GM10847 (cell line): ENCODE measurements at regions not wholly inside any gene's neighbourhood (a gene's known extent, or its start where the extent isn't known, plus 50 kb on each side); places are given as distances from the start of the nearest gene placed in this dataset.

ENCODE experiments used
- POLR2A ChIP-seq: IDR thresholded peaks from 2 replicates; pipeline ENCODE4 v1.6.1; 2011; ENCODE audit not compliant: insufficient read length; ENCODE audit errors: extremely low read depth

DNA sequence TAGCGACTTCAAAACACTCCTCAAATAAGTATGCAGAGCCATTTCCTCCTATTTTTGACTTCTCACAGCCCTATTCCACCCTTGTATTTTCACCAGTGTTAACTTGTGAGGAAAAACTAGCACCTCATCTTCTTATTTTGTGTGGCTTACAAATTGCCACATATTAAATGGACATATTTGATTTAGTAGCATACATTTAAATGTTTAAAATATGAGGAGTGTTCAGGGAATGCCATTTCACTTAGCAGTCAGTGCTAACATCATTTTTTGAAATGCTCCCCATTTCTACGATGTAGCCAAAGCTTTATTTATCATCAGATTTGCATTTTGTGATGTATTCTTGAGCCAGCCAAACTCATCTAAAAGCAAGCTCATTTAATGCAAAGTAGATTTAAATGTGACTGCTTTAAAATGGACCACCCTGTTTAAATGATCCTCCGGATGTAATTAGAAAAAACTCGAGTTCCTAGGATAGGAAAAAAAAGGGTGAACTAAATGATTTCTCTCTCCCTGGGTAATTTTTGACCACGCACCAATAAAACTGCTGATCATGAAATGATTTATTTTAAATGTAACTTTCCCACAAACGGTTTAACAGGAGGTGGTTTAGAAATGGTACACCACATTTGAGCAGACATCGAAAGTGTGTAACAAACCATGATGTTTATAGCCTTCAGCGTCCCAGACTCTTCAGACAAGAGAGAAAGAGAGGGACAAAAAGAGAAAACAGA is 172.6 kb downstream of the CD83 start:
- no peak for TF ChIP-seq POLR2A

DNA sequence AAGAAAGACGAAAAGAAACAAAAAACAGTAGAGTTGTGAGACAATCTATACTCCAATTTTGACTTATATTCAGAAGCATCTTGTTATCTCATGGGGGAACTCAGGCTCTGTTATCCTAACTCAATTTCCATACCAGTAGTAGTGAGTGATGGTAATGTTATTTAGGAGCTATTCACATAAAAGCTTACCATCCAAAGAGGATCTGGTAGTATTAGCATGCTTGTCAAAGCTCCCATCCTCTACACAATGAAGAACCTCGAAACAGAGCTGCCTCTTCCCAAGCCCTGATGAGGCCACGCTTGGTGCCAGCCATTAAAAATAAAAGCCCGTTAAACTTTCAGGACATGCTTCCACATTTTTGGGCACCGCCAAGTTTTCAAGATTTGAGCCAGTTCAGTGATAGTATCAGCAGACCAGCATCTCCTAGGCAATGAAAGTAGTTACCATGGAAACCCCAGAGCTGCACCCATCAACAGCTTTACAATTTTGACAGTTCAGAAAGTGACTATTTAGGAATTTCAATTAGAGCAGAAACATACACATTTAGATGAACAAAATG is 173.3 kb downstream of the CD83 start:
- no peak for TF ChIP-seq POLR2A

DNA sequence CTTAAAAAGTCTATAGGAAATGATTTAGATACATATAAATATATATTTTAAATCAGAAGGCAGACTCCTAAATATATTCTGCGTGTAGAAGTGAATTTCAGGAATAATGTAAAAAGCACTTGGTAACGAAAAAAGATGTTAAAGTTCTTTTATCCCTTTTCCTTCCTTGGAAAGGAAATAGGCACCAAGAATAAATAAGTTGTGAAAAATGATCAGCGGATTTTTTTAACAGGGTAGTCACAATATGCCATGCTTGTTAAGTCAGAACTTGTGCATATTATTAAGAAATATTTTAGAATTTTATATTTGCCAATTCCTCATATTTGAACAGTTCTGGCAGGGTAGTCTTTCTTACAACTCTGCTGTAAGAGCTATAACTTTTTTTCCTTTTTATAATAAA is 173.8 kb downstream of the CD83 start:
- TF ChIP-seq POLR2A, result no peak

DNA sequence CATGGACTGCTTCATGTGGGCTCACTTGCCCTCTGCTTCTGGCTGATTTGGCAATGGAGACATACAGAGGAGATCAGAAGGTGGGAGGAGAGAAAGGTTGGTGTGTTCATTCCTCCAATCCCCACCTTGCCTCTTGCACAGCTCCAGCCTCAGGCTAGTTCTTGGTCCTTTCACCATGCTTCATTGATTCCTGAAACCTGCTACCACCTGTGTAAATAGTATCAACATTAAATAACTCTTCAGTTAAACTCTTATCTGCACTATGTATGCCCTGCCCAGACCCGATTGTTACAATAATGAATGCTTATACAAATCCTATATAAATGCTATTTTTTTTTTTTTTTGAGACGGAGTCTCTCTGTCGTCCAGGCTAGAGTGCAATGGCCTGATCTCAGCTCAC is 174.5 kb downstream of the CD83 start:
- TF ChIP-seq POLR2A, result no peak

DNA sequence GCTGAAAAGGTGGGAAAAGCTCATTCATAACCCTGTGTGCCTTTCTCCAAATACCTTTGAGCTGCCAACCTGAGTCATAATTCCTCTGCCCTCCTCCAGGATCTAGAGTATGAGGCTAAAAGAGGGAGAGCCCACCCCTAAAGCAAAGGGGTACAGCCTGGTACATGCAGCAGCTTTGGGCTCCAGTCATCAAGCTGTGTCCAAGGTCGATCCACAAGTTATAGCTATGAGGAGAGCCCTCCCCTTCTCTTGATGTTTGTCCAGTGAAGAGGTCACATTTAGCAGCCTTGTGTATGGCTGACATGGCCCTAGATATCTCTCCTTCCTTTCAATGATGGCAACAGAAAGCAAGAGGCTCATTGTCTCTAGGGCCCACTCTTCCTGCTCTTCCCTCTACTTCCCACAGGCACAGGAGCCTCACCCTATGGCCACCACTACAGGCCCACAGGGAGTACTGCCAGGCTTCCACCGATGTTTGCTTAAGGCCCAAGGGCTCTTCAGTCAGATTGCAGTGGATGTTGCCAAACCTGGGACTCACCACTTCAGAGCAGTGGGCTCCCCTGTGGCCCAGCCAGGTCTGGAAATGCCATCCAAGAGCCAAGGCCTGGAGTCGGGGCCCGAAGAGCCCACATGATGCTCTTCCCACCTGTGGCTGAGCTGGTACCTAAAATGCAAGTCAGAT is 176.8 kb downstream of the CD83 start:
- no peak for TF ChIP-seq POLR2A

DNA sequence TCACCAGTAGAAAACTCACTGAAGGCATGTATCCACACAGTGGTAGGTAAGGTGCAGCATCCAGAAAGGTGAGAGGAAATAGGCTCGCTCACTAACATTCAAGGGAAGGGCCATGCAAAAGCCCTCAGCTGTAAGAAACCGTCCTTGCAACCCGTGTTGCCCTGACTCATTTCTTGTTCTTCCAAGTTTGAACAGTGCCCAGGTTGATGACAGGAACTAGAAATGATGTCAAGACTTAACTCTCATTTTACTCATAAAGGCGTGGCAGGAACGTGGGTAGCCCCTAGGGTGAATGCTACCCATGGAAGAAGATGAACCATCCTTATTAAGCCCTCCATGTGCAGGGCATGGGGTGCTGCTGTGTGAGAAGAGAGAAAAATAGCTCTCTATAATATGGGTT is 187.6 kb downstream of the CD83 start:
- no peak for TF ChIP-seq POLR2A

DNA sequence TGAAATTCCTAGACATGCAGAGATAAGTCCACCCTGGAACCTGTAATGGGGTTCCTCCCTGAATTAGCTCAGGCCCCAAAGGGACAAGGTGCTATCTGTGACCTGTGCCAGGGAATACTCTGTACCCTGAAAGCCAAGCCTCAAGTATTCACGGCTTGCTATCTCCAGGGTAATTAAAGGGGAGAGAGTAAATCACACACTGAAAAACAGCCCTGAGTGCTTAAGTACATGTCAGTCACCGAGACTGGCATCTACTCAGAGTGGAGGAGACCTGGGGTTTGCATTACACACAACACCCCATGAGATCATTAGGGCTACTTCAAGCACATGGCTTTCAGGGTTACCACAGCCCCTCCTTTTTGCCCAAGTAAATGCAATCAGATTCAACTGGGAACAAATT is 188.1 kb downstream of the CD83 start:
- TF ChIP-seq POLR2A, result no peak

DNA sequence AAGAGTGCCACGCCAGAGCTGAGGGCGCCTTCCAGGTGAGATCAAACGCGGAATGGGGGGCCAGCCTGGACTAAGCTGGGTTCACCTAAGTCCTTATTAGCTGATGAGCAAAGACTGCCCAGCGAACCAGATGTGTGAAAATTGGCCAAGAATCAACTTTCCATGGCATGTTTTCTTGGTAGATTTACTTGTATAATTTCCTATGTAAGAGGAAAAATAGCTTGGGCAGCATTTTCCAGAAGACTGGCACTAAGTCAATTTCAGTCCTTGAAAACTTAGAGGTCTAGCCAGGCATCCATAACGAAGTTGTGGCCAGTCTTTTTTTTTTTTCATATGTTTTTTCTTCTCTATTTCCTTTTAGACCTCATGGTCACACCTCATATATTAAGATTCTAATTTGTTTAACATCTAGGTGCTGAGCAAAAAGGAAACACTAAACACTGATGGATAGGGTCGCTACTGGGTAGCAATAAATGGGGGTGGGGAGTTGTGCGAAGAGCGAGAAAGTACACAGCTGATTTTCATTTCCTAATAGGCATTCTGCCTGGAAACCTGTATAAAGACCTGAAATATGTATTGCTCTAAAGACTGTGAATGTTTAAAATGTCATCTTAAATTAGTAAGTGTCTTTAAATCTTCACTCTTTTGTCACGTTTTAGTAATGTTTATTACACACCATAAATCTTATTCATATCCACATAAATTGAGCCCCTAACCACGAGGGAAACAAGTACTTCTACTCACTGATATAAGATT is 188.8 kb downstream of the CD83 start:
- TF ChIP-seq POLR2A, result no peak

DNA sequence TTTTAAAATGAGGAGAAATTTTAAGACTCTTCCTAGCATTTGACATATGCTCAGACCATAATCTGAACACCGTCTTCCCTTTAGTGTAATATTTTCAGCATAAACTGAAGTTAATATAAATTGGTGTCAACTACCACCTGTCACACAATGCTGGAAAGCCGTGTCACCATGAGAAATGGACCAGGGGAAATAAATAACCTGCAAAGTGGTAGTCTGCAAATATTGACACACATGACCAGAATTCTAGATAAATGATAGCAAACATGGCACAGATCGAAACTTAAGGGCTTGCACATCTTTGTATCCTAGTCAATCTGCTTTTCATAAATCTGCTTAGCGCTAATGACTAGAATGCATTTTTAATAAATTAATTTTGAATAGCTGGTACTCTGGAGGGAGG is 191.9 kb downstream of the CD83 start:
- TF ChIP-seq POLR2A, result no peak

DNA sequence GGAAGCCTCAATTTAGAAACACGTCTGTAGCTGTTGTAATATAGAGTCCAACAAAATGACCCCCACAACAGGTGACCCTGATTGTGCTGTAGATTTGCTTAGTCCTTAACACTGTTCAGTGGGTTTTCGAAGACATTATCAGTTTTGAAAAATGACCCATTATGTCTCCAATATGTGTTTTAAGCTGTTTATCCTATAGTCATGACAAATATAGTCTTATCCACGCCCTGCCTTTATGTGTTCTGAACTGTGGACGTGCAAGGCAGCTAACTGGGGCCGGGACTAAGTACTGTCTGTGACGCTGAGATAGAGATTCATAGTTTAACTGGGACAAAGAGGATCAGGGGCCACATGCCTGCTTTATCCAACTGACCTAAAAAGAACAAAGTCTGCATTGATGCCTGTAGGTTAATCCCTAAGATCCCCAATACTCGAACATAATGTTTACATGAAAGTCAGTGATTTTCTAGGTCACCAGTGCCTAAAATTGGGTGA is 192.4 kb downstream of the CD83 start:
- no peak for TF ChIP-seq POLR2A

DNA sequence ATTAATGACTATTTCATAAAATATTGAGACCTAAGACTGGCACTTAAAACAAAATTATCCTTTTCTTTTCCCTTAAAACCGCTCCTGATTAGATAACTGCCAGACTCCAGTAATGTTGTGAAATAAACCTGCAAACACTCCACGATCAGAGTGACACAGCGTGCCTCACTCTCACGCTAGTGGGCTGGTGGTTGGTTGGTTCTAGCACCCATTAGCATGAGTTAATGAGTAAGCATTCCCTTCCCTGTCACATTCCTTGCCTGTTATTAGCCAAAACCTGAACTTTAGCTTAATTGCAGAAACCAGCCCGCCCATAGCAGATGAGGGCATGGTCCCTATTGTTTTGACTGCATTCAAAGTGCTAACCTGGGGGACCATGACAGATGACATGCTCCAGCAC is 193.4 kb downstream of the CD83 start:
- no peak for TF ChIP-seq POLR2A

DNA sequence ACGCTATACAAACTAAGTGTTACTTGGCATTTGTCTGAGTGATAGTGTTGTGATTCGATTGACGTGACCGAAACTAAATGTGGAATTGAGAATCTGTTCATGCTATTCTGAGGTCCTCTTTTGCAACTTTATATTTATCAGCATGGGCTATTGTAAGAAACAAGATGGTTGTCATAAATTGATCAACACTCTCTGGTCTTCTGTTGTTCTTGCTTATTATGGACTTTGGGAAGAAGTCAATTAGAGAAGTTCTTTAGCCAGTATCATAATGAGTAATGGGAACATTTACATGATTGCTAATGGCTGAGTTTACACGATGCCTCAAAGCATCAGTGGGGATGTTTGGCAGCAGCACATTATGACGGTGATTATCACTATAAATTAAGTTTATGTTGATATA is 195.0 kb downstream of the CD83 start:
- no peak for TF ChIP-seq POLR2A

DNA sequence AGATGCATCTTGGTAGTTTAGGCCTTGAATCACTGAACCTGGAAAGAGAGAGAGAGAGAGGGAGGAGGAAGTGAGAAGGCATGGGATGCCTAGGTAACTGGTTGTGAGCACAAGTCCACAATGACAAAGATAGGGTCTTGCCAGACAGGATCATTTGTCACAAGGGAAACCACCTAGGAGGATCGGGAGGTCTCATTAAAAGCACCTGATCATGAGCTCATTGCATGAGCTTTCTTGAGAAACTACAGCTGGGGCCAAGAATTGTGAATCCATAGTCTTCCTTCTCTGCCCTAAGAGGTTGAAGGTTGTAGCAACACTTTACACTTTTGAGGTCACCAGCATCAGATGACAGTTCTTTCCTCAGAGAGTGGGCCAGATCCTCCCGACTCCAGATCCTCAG is 195.7 kb downstream of the CD83 start:
- TF ChIP-seq POLR2A, result no peak

DNA sequence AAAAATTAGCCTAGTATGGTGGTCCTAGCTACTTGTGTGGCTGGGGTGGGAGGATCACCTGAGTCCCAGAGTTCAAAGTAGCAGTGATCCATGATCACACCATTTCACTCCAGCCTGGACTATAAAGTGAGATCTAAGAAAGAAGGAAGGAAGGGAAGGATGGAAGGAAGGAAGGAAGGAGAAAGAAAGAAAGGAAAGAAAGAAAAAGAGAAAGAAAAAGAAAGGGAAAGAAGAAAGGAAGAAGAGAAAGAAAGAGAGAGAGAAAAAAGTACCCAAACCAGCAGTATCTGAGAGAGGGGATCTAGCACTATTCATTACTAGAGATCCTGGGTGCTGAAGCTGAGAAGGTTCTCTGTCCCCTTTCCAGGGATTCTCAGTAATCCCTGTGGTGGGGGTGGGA is 197.8 kb downstream of the CD83 start:
- no peak for TF ChIP-seq POLR2A

DNA sequence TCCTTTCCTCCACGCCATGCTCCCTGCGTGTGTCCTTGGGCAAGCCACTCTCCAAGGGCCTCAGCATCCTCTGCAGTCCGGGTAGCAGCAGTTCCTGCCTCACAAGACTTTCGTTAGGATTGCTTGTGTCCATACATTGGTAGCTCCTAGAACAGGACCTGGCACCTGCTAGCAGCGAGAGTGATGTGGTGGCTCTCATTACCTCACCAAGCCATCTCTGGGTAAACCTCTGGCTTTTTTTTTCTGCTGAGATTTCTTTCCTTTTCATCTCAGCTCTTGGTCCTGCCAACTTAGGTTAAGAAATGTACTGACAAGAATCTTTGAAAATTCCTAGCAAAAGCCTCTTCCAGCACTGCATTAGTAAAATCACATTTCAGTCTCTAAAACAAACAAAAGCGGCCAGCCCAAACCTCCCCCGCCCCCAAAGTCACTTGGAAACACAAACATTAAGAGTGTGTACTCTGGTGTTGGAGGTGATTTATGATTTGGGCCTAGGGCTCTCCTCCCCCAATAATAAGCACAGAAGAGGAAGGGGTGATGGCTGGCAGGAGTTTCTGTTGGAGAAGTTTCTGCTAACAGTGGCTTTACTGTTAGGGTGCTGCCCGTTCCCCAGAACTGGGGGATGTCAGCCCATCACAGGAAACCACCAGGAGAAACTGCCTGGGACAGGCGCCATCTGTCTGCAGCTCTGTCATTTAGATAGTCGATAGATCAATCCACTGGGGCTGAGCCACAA is 199.2 kb downstream of the CD83 start:
- TF ChIP-seq POLR2A, result no peak
